ENCODE measurements at regions not wholly inside any gene's neighbourhood (a gene's known extent, or its start where the extent isn't known, plus 50 kb on each side); places are given as distances from the start of the nearest gene placed in this dataset.

GRCh38 chr3:110378481-110378880 lies 693.1 kb upstream of the NECTIN3 start:
- Histone ChIP-seq H3K9me3 (ENCODE audit: low read depth, low read length) (no peaks in the 10 kb centered on the region), H3K27ac (no peak overlapping the region), H3K4me3 (no peak overlapping the region), H3K36me3 (ENCODE audit: insufficient read depth, low read length) (no peaks in the 10 kb centered on the region), H3K9ac (ENCODE audit: insufficient read length) (no peak overlapping the region)
- TF ChIP-seq FOXP2 (optimal IDR thresholded peaks at IDR 0.05; ENCODE audit: control extremely low read depth, extremely low read length, insufficient read depth) = no peak
- TF ChIP-seq EZH2 (IDR thresholded peaks at IDR 0.05) = no peak
- TF ChIP-seq POLR2AphosphoS5 (IDR thresholded peaks at IDR 0.05; ENCODE audit: borderline replicate concordance, low read depth, low read length) = no peak
- DNase-seq (ENCODE audit: low read depth, low spot score) = no peak

GRCh38 chr3:110381992-110382391 lies 689.6 kb upstream of the NECTIN3 start:
- DNase-seq (ENCODE audit: low read depth, low spot score) = no peak
- Histone ChIP-seq H3K36me3 (ENCODE audit: insufficient read depth, low read length) (no peaks in the 10 kb centered on the region), H3K9ac (ENCODE audit: insufficient read length) (no peak overlapping the region), H3K9me3 (ENCODE audit: low read depth, low read length) (no peaks in the 10 kb centered on the region), H3K27ac (no peak overlapping the region), H3K4me3 (no peak overlapping the region)
- no peak for TF ChIP-seq POLR2AphosphoS5 (IDR thresholded peaks at IDR 0.05; ENCODE audit: borderline replicate concordance, low read depth, low read length)
- TF ChIP-seq EZH2 (IDR thresholded peaks at IDR 0.05) = no peak
- TF ChIP-seq FOXP2 (optimal IDR thresholded peaks at IDR 0.05; ENCODE audit: control extremely low read depth, extremely low read length, insufficient read depth) = no peak

- Histone ChIP-seq H3K27ac (no peak overlapping the region), H3K9me3 (ENCODE audit: low read depth, low read length) (no peaks in the 10 kb centered on the region), H3K4me3 (no peak overlapping the region), H3K9ac (ENCODE audit: insufficient read length) (no peak overlapping the region), H3K36me3 (ENCODE audit: insufficient read depth, low read length) (no peaks in the 10 kb centered on the region)
- DNase-seq (ENCODE audit: low read depth, low spot score) = no peak
- no peak for TF ChIP-seq EZH2 (IDR thresholded peaks at IDR 0.05)
- TF ChIP-seq POLR2AphosphoS5 (IDR thresholded peaks at IDR 0.05; ENCODE audit: borderline replicate concordance, low read depth, low read length) = no peak
- no peak for TF ChIP-seq FOXP2 (optimal IDR thresholded peaks at IDR 0.05; ENCODE audit: control extremely low read depth, extremely low read length, insufficient read depth)
Observed at GRCh38 chr3:110383356-110383755, 688.3 kb upstream of the NECTIN3 start.

GRCh38 chr3:110384601-110385000 lies 687.0 kb upstream of the NECTIN3 start:
- H3K36me3 ChIP-seq (ENCODE audit: insufficient read depth, low read length) = no peaks in the 10 kb centered on the region
- H3K9ac ChIP-seq (ENCODE audit: insufficient read length) = no peak overlapping the region
- no peak for DNase-seq (ENCODE audit: low read depth, low spot score)
- no peak for TF ChIP-seq EZH2 (IDR thresholded peaks at IDR 0.05)
- H3K9me3 ChIP-seq (ENCODE audit: low read depth, low read length) = no peaks in the 10 kb centered on the region
- no peak overlapping the region for H3K27ac ChIP-seq
- no peak overlapping the region for H3K4me3 ChIP-seq

GRCh38 chr3:110389005-110389404 lies 682.6 kb upstream of the NECTIN3 start:
- H3K27ac ChIP-seq = no peak overlapping the region
- TF ChIP-seq EZH2 (IDR thresholded peaks at IDR 0.05) (no peak), POLR2AphosphoS5 (IDR thresholded peaks at IDR 0.05; ENCODE audit: borderline replicate concordance, low read depth, low read length) (no peak), FOXP2 (optimal IDR thresholded peaks at IDR 0.05; ENCODE audit: control extremely low read depth, extremely low read length, insufficient read depth) (no peak)
- no peak overlapping the region for H3K4me3 ChIP-seq
- H3K9me3 ChIP-seq (ENCODE audit: low read depth, low read length) = no peaks in the 10 kb centered on the region
- no peak for DNase-seq (ENCODE audit: low read depth, low spot score)
- H3K36me3 ChIP-seq (ENCODE audit: insufficient read depth, low read length) = no peaks in the 10 kb centered on the region
- no peak overlapping the region for H3K9ac ChIP-seq (ENCODE audit: insufficient read length)

- no peaks in the 10 kb centered on the region for H3K9me3 ChIP-seq (ENCODE audit: low read depth, low read length)
- no peak for TF ChIP-seq EZH2 (IDR thresholded peaks at IDR 0.05)
- H3K27ac ChIP-seq = no peak overlapping the region
- no peak overlapping the region for H3K4me3 ChIP-seq
- H3K9ac ChIP-seq (ENCODE audit: insufficient read length) = no peak overlapping the region
- H3K36me3 ChIP-seq (ENCODE audit: insufficient read depth, low read length) = no peaks in the 10 kb centered on the region
- DNase-seq (ENCODE audit: low read depth, low spot score) = no peak
Observed at GRCh38 chr3:110390372-110390771, 681.2 kb upstream of the NECTIN3 start.

- DNase-seq (ENCODE audit: low read depth, low spot score) = no peak
- H3K9ac ChIP-seq (ENCODE audit: insufficient read length) = no peak overlapping the region
- TF ChIP-seq FOXP2 (optimal IDR thresholded peaks at IDR 0.05; ENCODE audit: control extremely low read depth, extremely low read length, insufficient read depth) (no peak), POLR2AphosphoS5 (IDR thresholded peaks at IDR 0.05; ENCODE audit: borderline replicate concordance, low read depth, low read length) (no peak), EZH2 (IDR thresholded peaks at IDR 0.05) (no peak)
Observed at GRCh38 chr3:110391042-110391441, 680.6 kb upstream of the NECTIN3 start.

GRCh38 chr3:110391640-110392395 lies 679.8 kb upstream of the NECTIN3 start:
- H3K9me3 ChIP-seq (ENCODE audit: low read depth, low read length) = no peaks in the 10 kb centered on the region
- H3K27ac ChIP-seq = no peak overlapping the region
- H3K9ac ChIP-seq (ENCODE audit: insufficient read length) = no peak overlapping the region
- no peak for DNase-seq (ENCODE audit: low read depth, low spot score)
- no peak for TF ChIP-seq EZH2 (IDR thresholded peaks at IDR 0.05)
- TF ChIP-seq FOXP2 (optimal IDR thresholded peaks at IDR 0.05; ENCODE audit: control extremely low read depth, extremely low read length, insufficient read depth) = no peak
- TF ChIP-seq POLR2AphosphoS5 (IDR thresholded peaks at IDR 0.05; ENCODE audit: borderline replicate concordance, low read depth, low read length) = no peak
- H3K36me3 ChIP-seq (ENCODE audit: insufficient read depth, low read length) = no peaks in the 10 kb centered on the region
- H3K4me3 ChIP-seq = no peak overlapping the region

More at GRCh38 chr3:110391042-110391441, 680.6 kb upstream of the NECTIN3 start:
- Histone ChIP-seq H3K27ac (no peak overlapping the region), H3K4me3 (no peak overlapping the region), H3K9me3 (ENCODE audit: low read depth, low read length) (no peaks in the 10 kb centered on the region), H3K36me3 (ENCODE audit: insufficient read depth, low read length) (no peaks in the 10 kb centered on the region)

GRCh38 chr3:110393941-110394340 lies 677.7 kb upstream of the NECTIN3 start:
- no peak for DNase-seq (ENCODE audit: low read depth, low spot score)
- Histone ChIP-seq H3K4me3 (no peak overlapping the region), H3K27ac (no peak overlapping the region), H3K9me3 (ENCODE audit: low read depth, low read length) (no peaks in the 10 kb centered on the region), H3K36me3 (ENCODE audit: insufficient read depth, low read length) (no peaks in the 10 kb centered on the region), H3K9ac (ENCODE audit: insufficient read length) (no peak overlapping the region)
- TF ChIP-seq POLR2AphosphoS5 (IDR thresholded peaks at IDR 0.05; ENCODE audit: borderline replicate concordance, low read depth, low read length) (no peak), FOXP2 (optimal IDR thresholded peaks at IDR 0.05; ENCODE audit: control extremely low read depth, extremely low read length, insufficient read depth) (no peak), EZH2 (IDR thresholded peaks at IDR 0.05) (no peak)

Data from SK-N-MC (cell line).